IPS-18a (cell line): ENCODE measurements at regions not wholly inside any gene's neighbourhood (a gene's known extent, or its start where the extent isn't known, plus 50 kb on each side); places are given as distances from the start of the nearest gene placed in this dataset.
"Not testable (repeated sequence)": the region's sequence is repeated elsewhere in the genome, so short reads cannot be mapped to it uniquely, and the experiment has no call there.

Source experiments
- H3K27ac ChIP-seq: one replicate; pipeline ENCODE4 v1.5.1; 2013; ENCODE audit warnings: low read length
- H3K27me3 ChIP-seq: one replicate; pipeline ENCODE4 v1.6.1; 2013; ENCODE audit warnings: mild to moderate bottlenecking, low read length; ENCODE audit not compliant: control insufficient read depth, insufficient read depth
- H3K36me3 ChIP-seq: one replicate; pipeline ENCODE4 v1.6.1; 2013; ENCODE audit warnings: low read depth, low read length; ENCODE audit not compliant: control insufficient read depth
- H3K4me1 ChIP-seq: one replicate; pipeline ENCODE4 v1.6.1; 2013; ENCODE audit warnings: low read depth, low read length; ENCODE audit not compliant: control insufficient read depth
- H3K4me3 ChIP-seq: one replicate; pipeline ENCODE4 v1.5.1; 2013; ENCODE audit warnings: low read length
- H3K9ac ChIP-seq: one replicate; pipeline ENCODE4 v1.6.1; 2013; ENCODE audit warnings: mild to moderate bottlenecking, low read length, moderate library complexity
- H3K9me3 ChIP-seq: one replicate; pipeline ENCODE4 v1.6.1; 2013; ENCODE audit warnings: low read depth, low read length; ENCODE audit not compliant: control insufficient read depth

DNA sequence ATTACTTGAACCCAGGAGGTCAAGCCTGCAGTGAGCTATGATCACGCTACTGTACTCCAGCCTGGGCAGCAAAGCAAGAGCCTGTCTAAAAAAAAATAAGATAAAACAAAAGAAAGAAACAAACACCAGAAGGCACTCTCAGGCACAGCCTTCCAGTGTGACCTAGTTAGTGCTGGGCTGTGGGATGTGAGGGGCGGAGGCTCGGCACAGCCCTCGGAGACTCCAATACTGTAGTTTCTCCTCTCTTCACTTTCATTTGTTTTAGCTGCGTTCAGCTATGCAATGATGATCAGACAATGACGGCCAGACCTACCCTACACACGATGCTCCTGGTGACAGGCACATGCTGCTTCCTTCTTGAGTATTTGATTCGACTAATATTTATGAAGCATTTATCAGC, 127.7 kb downstream of the SOCS6 start:
- Histone ChIP-seq H3K27me3 (no peaks in the 10 kb centered on the region), H3K4me1 (no peaks in the 10 kb centered on the region), H3K4me3 (no peak overlapping the region), H3K9me3 (no peaks in the 10 kb centered on the region), H3K36me3 (no peaks in the 10 kb centered on the region), H3K27ac (no peak overlapping the region), H3K9ac (no peak overlapping the region)

DNA sequence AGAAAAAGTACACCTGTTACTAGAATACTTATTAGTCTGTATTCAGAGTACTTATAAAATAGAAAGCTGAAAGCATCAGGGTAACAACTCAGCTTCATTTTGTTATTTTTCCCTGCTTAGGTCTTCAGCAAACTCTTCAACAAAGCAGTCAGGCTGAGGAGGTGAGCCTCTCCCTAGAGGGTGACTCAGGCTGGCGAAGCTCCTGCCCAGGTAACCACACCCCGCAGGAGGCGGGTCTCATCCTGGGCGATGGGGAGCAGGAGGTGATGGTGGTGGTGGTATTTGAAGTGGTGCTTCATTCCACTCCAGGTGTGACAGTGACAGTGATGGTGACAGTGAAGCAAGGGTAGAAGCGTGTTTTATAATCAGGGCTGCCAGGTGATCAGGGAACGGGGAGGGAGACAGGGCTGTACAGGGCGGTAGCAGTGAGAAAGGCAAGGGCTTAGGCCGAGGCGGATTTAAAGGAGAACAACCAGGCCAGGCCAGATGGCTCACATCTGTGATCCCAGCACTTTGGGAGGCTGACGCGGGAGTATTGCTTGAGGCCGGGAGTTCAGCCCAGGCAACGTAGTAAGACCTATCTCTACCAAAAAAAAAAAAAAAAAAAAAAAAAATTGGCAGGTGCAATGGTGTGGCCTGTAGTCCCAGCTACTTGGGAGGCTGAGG, 127.1 kb downstream of the SOCS6 start:
- H3K27ac ChIP-seq = no peak overlapping the region
- H3K9me3 ChIP-seq = no peaks in the 10 kb centered on the region
- H3K27me3 ChIP-seq = no peaks in the 10 kb centered on the region
- no peak overlapping the region for H3K9ac ChIP-seq
- H3K36me3 ChIP-seq = no peaks in the 10 kb centered on the region
- no peaks in the 10 kb centered on the region for H3K4me1 ChIP-seq
- H3K4me3 ChIP-seq = no peak overlapping the region

DNA sequence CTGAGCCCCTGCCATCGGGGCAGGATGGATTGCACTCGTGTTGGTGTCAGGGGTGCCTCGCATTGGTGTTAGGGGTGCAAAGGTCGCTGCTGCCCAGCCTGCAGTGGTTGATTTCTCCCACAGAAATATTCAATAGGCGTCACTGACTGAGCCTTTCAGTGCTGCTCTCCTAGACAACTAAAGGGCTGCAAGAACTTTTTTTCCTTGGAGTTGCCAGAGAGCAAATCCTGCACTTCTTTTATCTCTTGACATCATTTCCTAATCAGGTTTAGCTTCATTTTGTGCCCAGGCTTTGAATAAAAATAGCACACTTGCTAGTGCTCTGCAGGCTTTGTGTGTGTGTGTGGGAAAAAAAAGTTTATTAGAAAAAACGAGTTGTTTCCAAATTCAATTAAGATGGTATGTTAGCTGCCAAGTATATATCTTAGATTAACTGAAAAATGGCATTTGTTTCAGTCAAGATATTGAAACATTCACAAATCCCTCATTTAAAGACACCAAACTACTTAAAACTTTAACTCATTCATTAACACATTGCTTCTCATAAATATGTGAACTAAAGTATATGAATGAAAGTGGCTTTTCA, 125.6 kb downstream of the SOCS6 start:
- H3K27ac ChIP-seq = no peak overlapping the region
- no peak overlapping the region for H3K9ac ChIP-seq
- H3K36me3 ChIP-seq = no peaks in the 10 kb centered on the region
- H3K4me1 ChIP-seq = no peaks in the 10 kb centered on the region
- H3K4me3 ChIP-seq = no peak overlapping the region
- H3K9me3 ChIP-seq = no peaks in the 10 kb centered on the region
- no peaks in the 10 kb centered on the region for H3K27me3 ChIP-seq

DNA sequence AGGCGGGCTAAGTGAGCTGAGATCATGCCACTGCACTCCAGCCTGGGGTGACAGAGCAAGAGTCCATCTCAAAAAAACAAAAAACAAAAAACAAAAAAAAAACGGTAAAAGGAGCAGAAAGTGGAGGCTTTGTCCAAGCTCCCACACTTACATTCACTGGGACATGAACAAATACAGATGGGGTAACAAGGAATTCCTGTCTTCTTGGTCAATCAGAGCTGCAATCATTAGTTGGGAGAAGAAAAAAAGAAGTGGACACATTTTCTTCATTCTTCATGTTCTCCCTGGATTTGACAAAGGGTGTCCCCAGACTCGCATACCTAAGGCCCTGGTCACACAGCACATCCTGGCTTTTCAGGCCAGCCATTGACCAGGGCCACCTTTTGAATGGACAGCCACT, 124.6 kb downstream of the SOCS6 start:
- Histone ChIP-seq H3K27me3 (no peaks in the 10 kb centered on the region), H3K36me3 (no peaks in the 10 kb centered on the region), H3K9ac (no peak overlapping the region), H3K4me3 (no peak overlapping the region), H3K9me3 (no peaks in the 10 kb centered on the region), H3K27ac (no peak overlapping the region), H3K4me1 (no peaks in the 10 kb centered on the region)

DNA sequence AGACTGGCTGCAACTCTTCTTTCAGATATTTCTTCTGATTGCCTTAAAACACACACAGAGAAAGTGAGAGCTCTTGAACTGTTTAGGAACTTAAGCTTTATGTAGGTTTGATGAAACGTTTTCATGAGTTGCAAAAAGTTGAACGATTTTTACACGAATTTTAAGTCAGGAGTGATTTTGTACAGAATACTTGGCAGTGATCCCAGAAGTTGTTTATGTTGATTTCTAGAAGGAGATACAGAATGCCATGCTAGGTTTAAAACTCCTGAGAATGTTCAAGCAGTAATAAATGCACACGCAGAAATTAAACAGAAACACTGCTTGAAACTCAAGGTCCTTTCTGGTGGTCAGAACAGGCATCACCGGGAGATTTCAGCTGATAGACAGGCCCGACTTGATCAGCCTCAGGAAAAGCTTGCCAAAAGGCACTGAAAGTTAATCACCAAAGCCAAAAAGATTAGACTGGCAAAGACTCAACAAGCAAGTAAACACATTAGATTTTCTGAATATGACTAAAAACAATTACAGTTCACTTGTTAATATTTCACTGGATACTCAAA, 123.1 kb downstream of the SOCS6 start:
- Histone ChIP-seq H3K27ac (no peak overlapping the region), H3K9me3 (no peaks in the 10 kb centered on the region), H3K4me3 (no peak overlapping the region), H3K27me3 (no peaks in the 10 kb centered on the region), H3K36me3 (no peaks in the 10 kb centered on the region), H3K4me1 (no peaks in the 10 kb centered on the region), H3K9ac (no peak overlapping the region)

DNA sequence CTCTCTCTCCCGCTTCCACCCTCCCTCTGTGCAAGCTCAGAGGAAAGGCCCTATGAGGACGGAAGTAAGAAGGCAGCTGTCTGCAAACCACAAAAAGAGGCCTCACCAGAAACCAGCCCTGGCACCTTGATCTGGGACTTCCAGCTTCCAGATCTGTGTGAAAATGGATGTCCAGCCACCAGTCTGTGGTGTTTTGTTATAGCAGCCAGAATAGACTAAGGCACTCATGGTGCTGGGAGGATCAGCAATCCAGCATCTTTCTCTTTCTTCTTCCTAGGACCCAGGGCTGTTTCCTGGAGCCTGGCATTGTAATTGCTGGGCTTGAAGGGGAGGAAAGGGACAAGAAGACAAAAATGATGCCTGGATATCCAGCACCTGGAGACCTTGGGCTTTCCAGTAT, 122.5 kb downstream of the SOCS6 start:
- Histone ChIP-seq H3K27ac (no peak overlapping the region), H3K27me3 (no peaks in the 10 kb centered on the region), H3K4me1 (no peaks in the 10 kb centered on the region), H3K4me3 (no peak overlapping the region), H3K9ac (no peak overlapping the region), H3K36me3 (no peaks in the 10 kb centered on the region), H3K9me3 (no peaks in the 10 kb centered on the region)

DNA sequence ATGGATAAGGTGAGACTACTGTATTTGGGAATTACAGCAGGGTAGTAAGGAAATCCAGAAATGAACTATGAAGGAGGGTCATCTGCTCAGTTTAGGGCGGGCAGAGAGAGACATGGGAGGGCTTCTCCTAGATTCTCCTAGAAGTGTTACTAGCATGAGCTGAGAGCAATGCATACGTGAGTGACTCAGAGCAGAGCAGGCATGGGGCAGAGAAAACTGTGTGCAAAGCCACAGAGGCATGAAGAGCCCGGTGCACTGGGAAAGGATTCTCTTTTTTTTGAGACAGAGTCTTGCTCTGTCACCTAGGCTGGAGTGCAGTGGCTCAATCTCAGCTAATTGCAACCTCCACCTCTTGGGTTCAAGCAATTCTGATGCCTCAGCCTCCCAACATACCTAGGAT, 116.2 kb downstream of the SOCS6 start:
- Histone ChIP-seq H3K9me3 (no peaks in the 10 kb centered on the region), H3K36me3 (no peaks in the 10 kb centered on the region), H3K27me3 (no peaks in the 10 kb centered on the region), H3K27ac (no peak overlapping the region), H3K4me3 (no peak overlapping the region), H3K9ac (no peak overlapping the region), H3K4me1 (no peaks in the 10 kb centered on the region)

DNA sequence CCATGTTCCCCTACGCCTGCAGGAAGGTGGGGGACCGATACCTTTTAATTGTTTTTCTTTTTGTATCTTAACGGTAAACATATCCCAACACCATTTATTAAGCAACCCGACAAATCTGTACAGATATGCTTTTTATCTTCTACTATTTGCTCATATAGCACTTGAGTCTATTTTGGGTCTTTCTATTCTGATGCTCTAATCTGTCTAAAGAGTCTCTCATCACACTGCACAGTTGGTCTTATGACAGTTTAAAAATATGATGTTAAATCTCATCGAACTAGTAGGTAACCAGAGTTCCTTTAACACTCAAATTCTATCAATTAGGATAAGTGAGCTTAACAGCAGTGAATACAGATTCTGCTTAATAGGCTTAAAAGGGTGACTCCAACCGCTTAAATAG, 111.6 kb downstream of the SOCS6 start:
- Histone ChIP-seq H3K36me3 (no peaks in the 10 kb centered on the region), H3K27me3 (no peaks in the 10 kb centered on the region), H3K9ac (no peak overlapping the region), H3K4me3 (no peak overlapping the region), H3K27ac (no peak overlapping the region), H3K4me1 (no peaks in the 10 kb centered on the region), H3K9me3 (no peaks in the 10 kb centered on the region)

DNA sequence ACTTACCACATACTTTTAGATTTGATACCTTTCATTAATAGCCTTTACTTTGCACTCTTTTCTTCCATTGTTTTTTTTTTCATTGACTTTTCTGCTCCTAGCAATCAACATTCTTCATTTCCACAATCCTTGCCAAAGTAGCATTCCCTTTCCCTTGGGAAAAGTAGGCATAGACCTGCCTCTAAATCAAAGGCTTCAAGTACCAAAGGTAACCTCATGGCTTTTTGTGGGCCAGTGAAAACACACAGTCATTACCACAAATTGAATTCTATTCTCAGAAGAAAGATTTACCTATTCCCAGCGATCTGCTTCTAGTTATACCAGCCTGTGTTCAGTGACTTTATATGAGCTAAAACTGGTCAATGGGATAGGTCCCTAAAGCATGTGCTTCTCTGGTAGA, 109.2 kb downstream of the SOCS6 start:
- Histone ChIP-seq H3K9me3 (no peaks in the 10 kb centered on the region), H3K9ac (no peak overlapping the region), H3K36me3 (no peaks in the 10 kb centered on the region), H3K4me3 (no peak overlapping the region), H3K27me3 (no peaks in the 10 kb centered on the region), H3K27ac (no peak overlapping the region), H3K4me1 (no peaks in the 10 kb centered on the region)

DNA sequence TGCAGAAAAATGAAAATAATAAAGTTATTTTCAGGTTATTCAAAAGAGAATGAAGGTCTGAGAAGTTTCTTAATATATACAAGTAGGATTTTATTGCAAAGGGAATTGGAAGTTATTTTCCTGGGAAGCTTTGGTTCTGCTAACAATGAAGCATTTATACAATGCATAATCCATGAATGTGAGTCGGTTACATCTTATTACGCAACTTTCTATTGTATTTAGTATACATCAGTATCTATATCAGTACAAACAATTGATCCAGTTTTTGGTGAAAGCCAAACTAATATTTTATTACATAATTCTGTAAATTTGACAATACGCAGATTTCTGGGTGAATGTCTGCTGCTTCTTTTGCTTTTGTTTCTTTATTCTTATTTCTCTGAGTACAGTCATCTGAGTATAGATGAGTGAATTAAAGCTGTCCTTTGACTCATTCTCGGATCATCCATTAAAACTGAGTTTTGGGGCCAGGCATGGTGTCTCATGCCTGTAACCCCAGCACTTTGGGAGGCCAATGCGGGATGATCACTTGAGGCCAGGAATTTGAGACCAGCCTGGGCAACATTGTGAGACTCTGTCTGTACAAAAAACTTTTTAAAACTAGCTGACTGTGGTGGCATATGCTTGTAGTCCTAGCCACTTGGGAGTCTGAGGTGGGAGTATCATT, 108.5 kb downstream of the SOCS6 start:
- no peak overlapping the region for H3K27ac ChIP-seq
- H3K27me3 ChIP-seq = no peaks in the 10 kb centered on the region
- H3K4me1 ChIP-seq = no peaks in the 10 kb centered on the region
- no peaks in the 10 kb centered on the region for H3K9me3 ChIP-seq
- no peak overlapping the region for H3K9ac ChIP-seq
- H3K4me3 ChIP-seq = no peak overlapping the region
- no peaks in the 10 kb centered on the region for H3K36me3 ChIP-seq

DNA sequence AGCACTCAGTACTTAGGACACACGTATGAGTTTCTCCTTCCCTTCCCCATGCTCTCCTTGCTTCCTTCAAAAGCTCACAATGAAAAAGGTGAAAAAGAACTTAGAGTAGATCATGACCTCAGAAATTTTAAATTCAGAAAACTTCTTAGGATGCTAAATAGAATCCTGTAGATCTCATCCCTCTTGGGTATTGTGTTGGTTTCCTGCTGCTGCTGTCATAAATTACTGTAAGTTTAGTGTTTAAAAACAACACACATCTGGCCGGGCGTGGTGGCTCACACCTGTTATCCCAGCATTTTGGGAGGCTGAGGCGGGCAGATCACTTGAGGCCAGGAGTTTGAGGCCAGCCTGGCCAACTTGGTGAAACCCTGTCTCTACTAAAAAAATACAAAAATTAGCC, 106.9 kb downstream of the SOCS6 start:
- H3K4me1 ChIP-seq, H3K9me3 ChIP-seq, H3K4me3 ChIP-seq, H3K9ac ChIP-seq, H3K36me3 ChIP-seq, H3K27ac ChIP-seq, H3K27me3 ChIP-seq: not testable (repeated sequence)

DNA sequence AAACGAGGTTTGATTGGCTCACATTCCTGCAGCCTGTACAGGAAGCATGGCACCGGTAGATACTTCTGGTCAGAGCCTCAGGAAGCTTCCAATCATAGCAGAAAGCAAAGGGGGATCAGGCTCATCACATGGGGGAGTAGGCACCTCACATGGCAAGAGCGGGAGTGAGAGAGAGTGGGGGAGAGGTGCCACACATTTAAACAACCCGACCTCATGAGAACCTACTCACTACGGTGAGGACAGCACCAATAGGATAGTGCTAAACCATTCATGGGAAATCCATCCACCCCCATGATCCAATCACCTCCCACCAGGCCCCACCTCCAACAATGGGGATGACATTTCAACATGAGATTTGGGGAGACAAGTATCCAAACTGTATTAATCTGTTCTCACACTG, 105.8 kb downstream of the SOCS6 start:
- no peaks in the 10 kb centered on the region for H3K4me1 ChIP-seq
- no peaks in the 10 kb centered on the region for H3K9me3 ChIP-seq
- H3K27me3 ChIP-seq = no peaks in the 10 kb centered on the region
- H3K9ac ChIP-seq = no peak overlapping the region
- no peaks in the 10 kb centered on the region for H3K36me3 ChIP-seq
- no peak overlapping the region for H3K27ac ChIP-seq
- H3K4me3 ChIP-seq = no peak overlapping the region
